ENCODE measurements at regions not wholly inside any gene's neighbourhood (a gene's known extent, or its start where the extent isn't known, plus 50 kb on each side); places are given as distances from the start of the nearest gene placed in this dataset.
"Not testable (repeated sequence)": the region's sequence is repeated elsewhere in the genome, so short reads cannot be mapped to it uniquely, and the experiment has no call there.

DNA sequence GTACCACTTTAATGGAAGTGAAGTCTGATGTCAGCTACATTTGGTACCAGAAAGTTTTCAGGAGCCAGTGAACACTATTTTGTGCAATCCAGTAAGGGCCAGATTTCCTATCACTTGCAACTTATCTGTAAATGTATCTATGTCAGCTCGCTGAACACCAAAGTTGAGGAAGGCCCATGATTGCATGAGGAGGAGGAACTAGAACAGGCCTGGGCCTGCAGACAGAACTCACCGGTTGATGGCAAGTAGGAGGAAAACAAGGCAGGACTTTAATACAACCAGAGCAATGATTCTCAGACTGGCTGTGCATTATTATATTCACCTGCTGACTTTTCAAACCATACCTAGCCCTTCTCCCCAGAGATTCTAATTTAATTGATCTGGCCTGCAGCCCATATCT lies 540.2 kb downstream of the CETN3 start:
- no peak for DNase-seq (ENCODE audit: extremely low read depth in 1 of 2, low read depth in 1 of 2)

DNA sequence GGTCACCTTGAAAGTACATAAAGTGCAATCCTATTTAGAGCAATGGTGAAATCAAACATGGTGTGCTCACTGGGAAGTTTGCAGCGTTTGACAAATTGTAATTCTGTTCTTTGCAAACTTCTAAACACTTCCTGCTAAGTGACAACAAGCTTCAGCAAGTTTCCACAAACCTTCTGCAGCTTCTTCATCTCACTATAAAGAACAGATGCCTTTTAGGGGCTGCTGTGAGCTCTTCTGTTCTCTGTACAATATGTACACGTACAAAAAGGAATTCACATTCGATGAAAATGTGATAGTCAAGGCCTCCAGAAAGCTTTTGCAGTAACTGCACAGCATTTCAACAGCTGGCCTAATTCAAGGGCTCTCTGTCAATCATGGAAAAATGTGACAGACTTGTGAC lies 543.1 kb downstream of the CETN3 start:
- no peak for DNase-seq (ENCODE audit: extremely low read depth in 1 of 2, low read depth in 1 of 2)

DNA sequence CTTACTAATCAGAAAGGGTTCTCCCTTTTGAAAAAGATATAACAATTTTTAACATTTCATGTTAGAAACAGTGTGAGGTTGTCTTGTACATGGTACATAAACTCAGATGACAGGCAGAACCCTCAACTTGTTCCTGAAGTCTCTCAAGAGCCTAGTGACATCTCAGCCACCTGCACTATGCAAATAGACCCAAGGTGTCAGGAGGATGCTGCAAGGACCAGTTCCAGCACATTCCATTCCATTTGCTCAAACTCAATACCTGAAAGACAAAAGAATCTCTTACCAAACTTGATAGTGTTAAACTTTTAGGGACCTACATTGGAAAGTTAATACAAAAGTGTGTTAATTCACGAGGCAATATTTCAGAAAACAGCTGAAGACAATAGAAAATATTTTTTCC lies 544.6 kb downstream of the CETN3 start:
- DNase-seq (ENCODE audit: extremely low read depth in 1 of 2, low read depth in 1 of 2), result no peak

DNA sequence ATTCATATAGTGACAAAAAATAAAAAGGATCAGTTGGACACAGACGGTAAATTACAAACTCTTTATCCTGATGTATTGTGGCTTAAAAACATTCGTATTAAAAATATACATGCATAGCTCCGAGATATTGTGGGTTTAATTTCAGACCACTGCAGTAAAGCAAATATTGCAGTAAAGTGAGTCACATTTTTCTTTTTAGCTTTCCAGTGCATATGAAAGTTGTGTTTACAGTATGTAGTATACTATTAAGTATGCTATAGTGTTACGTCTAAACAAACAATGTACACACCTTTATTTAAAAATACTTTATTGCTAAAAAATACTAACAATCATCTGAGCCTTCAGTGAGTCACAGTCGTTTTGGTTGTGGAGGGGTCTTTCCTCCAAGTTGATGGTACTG lies 551.8 kb downstream of the CETN3 start:
- DNase-seq (ENCODE audit: extremely low read depth in 1 of 2, low read depth in 1 of 2), result no peak

DNA sequence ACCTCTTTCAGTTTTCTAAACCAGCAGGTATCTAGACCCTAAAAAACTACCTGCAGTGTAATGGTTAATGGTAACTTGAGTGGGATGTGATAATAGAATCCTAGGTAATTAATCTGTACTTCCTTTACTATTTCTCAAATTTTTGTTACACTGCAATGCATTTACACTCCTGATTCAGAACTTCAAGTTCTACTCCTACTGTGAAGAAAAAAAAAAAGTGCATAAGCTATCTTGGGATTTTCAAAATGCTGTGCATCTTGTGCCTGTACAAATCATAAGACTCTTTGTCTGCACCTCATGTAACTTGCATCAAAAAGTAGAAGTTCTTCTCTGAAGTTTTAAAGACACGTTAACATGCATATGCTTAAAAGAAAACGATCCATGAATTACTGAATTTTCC lies 554.1 kb downstream of the CETN3 start:
- DNase-seq (ENCODE audit: extremely low read depth in 1 of 2, low read depth in 1 of 2), result no peak

DNA sequence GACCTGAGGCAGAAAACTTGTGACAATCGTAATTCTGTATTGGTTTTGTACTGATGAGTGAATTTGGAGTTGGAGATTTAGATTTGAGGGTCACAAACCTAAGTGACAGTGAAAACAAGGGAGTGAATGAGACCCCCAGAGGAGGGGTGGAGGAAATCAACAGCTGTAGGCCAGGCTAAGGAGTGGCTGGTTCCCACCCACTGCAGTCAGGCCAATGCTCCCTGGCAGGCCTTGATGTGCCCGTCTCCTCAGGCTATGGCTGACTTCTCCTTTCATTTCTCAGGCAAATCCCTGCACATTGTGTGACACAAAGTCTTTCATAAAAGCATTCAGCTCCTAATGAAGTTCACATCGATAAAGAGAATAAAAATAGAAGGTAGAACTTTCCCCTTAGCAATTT lies 557.6 kb downstream of the CETN3 start:
- no peak for DNase-seq (ENCODE audit: extremely low read depth in 1 of 2, low read depth in 1 of 2)

DNA sequence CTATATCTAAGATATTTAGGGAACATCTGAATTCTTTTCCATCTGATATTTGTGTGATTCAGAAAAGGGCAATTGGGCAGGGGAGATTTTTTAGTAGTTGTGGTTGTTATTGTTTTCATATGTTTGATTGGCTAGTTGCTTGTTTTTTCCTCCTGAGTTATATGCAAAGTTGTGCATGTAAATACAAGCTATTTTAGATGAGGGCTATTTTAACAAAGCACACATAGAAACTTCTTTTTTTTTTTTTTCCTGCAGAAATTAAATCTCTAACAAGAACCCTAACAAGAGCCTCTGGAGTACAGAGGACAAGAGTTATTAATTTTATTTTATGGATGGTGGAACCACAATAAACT lies 559.1 kb downstream of the CETN3 start:
- DNase-seq (ENCODE audit: extremely low read depth in 1 of 2, low read depth in 1 of 2), result no peak

DNA sequence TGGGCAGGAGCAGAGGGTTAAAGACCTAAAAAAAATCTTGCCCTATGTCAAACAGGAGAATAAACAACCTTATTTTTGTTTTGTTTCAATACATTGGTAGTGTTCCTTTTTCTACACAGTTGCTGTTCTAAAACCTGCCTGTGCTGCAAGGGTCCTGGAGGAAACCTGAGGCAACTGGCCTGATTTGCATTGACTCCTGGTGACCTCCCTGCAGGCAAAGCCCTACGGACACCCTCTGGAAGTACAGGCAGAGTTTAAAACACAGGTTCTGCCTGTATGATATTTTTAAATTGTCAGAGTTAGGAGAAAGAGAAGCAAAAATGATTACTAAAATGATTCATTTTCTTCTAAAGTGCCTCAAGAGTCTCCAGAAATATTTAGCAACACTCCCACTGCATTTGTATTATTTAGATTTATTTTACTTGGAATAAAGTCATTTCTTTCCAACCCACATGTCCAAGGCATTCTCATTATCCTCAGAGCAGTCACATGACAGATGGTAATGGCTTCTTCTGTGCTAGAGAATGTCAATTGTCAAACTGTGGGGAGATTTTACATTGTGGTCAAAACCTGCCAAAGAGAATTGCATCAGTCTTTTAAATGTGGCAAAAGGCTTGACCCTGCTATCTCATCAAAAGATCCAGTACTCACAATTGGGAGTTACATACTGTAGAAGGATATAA lies 559.6 kb downstream of the CETN3 start:
- no peak for DNase-seq (ENCODE audit: extremely low read depth in 1 of 2, low read depth in 1 of 2)

DNA sequence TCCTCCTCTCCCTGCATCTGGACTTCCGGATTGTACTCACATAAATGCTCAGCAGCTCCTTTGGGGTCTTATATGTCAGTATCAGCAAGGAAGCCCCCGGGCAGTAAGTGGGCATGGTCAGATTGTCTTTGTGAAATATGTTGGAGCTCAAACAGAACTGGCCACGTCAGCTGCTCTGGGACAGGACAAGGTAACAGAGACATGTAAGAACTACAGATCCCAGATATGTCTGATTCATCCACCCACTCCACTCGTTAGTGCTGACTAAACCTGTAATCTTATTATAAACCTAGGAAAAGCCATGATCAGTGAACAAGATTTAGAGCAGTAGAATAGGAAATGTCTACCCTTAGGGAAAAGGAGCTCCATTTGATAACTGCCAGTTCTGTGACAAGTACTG lies 561.8 kb downstream of the CETN3 start:
- DNase-seq (ENCODE audit: extremely low read depth in 1 of 2, low read depth in 1 of 2), result no peak

DNA sequence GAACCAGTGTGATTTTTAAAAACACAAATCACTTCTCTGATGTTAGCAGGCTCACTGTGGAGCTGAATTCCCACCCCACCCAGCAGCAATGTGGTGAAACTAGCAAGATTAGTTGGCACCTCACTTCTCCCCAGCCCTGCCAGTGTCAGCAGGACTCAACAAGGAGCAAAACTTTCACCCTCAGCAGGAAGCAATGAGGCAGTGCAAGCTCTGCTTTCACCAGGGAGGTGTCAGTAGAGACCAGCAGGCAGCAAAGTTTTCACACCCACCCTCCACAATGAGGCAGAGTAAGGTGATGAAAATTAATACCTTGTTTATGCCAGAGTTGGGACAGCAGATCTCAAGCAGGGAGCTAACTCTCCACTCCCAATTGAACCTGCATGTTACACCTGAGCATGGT lies 565.0 kb downstream of the CETN3 start:
- DNase-seq (ENCODE audit: extremely low read depth in 1 of 2, low read depth in 1 of 2), result no peak

DNA sequence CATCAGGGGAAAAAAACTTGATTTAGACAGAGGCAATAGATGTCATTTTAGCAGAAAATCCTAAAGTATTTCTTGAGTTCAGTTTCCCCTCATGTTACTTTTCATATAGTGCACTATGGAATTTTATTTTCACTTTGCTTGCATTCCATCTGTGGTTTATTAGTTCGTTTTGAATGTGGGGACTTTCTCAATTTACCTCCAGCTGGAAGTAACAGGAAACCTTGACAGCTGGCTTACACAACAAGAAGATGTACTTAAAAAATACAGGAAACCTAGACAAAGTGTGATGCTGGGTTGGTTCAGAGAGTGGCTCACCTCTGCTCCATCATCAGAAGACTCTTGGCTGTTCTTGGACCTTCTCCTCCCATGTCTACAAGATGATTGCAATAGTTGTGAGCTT lies 567.0 kb downstream of the CETN3 start:
- DNase-seq (ENCODE audit: extremely low read depth in 1 of 2, low read depth in 1 of 2), result no peak

DNA sequence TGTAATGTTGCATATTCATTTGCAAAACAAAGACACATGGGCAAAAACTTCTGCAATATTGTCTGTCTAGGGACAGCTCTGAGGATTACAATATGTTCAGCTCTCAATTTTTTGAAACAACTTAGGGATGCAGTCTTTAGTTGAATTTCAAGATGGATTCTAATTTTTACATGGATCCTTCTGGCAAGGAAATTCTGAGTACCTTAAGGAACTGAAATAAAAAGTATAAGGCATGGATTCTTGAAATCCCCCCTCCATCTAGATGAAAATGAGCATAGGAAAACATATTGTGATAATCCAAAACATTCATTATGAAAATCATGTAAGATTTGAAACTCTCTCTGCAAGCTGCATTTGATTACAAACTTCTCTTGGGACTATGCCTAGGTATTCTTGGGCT lies 568.6 kb downstream of the CETN3 start:
- no peak for DNase-seq (ENCODE audit: extremely low read depth in 1 of 2, low read depth in 1 of 2)

DNA sequence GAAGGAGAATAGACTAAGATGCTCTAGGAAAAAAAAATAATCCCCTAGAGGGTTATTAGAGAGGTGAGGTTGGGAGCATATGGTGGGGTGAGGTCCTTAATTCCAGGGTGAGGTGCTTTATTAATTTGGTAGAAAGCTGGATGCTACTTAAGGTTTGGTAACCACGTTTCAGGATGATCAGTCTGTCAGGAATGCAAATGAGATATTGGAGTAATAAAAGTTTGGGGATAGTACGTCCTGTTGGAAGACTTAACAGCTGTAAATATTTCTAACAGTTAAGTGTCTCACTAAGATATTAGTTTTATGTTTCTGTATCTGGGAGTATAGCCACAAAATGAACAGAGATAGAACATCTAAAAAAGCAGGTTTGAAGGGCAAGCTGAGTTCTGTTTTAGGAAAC lies 578.9 kb downstream of the CETN3 start:
- DNase-seq (ENCODE audit: extremely low read depth in 1 of 2, low read depth in 1 of 2), result no peak

DNA sequence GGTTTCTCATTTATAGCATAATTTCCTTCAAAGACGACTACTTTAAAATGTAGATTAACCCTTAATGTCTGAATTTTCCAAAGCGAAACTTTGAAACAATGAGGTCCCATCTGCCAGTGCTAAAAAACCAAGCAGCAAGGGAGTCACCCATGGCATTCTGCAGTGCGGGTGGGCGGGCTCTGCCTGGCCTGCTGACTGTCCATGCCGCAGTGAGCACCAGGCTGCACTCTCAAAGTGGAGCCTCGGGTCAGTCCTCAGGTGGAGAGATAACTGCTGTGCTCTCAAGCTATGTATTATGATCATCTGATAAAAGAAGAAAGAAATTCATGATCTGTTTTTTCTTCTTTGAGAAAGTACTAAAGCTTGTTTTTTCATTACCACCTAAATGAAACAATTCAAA lies 581.6 kb downstream of the CETN3 start:
- no peak for DNase-seq (ENCODE audit: extremely low read depth in 1 of 2, low read depth in 1 of 2)

DNA sequence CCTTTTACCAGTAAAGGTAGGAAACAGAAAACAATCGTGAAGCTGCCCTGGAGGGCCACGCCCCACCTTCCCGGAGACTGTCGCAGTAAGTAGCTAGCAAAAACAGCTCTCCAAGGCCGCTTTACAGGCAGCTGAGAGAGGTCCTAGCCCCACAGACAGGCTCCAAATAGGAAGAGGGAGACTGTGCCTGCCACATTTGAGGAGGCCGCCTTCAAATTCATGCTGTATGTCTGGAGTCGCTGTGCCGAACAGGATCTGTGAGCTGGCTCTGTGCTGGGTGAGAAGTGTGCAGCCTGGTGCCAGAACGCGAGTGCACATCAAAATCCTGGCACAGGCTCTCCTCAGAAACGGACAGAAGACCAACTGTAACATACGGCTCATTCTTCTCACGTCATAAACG lies 582.2 kb downstream of the CETN3 start:
- no peak for DNase-seq (ENCODE audit: extremely low read depth in 1 of 2, low read depth in 1 of 2)

DNA sequence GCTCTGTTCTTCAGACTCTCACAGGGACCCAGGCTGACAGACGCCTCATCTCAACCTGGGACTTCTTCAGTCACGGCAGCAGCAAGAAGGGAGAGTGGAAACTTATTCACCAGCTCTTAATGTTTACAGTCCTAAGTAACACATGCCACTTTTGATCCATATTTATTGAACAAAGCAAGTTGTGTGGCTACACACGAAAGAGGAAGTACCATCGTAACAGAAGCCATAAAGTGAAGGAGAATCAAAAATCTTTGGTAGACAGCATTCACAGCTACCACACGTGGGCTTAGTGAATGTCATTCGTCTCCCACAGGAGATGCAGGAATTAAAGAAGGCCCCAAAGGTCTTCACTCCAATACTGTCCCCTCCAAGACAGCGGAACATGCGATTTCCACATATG lies 582.6 kb downstream of the CETN3 start:
- DNase-seq (ENCODE audit: extremely low read depth in 1 of 2, low read depth in 1 of 2), result no peak

DNA sequence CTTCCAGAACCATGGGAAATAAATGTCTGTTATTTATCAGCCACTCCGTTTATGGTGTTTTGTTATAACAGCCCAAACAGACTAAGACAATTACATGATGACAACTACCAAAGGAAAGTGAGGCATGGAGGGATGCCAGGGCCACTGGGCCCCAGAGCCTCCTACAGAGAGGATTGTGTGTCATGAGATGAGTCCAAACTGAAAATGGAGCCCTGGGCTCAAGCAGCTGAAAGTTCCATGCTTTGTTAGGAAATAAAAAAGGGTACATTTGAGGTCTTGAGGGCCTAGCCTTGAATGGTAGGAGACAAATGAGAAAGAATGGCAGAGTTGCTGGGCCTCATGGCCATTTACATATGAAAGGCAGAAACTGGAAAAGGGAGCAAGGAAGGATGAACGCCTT lies 586.5 kb downstream of the CETN3 start:
- no peak for DNase-seq (ENCODE audit: extremely low read depth in 1 of 2, low read depth in 1 of 2)

DNA sequence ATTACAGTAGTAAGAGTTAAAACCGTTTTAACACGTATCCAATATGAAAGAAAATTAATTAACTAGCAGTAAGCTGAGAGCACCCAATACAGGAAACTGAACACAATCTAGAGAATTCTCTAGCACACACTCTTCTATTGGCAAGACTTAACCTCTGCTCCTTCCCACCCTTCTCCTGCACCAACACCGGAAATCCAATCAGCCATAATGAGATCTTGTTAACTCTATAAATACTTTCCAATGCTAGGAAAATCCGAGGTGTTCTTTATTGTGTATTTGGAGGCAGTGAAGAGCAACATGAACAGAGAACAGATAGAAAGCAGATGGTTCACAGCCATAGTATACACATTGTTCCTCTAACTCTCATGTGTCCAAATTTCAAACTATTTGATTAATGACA lies 591.7 kb downstream of the CETN3 start:
- no peak for DNase-seq (ENCODE audit: extremely low read depth in 1 of 2, low read depth in 1 of 2)

DNA sequence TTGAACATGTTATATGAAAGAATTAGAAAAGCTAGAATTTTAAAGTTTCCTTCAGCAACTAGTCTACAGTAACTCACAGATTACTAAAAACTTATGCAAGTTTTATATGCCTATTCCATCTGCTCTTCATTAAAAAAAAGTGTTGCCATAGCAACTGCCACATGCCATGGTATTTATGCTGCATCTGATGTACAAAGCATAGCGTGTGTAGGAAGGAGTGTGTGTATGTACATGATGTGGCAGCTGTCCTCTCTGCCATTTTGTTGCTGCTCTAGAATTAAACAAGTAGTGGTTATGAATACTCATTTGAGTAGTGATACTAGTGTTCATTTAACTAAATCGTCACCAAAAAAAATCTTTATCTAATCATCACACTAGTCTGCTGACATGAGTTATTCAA lies 593.5 kb downstream of the CETN3 start:
- no peak for DNase-seq (ENCODE audit: extremely low read depth in 1 of 2, low read depth in 1 of 2)

DNA sequence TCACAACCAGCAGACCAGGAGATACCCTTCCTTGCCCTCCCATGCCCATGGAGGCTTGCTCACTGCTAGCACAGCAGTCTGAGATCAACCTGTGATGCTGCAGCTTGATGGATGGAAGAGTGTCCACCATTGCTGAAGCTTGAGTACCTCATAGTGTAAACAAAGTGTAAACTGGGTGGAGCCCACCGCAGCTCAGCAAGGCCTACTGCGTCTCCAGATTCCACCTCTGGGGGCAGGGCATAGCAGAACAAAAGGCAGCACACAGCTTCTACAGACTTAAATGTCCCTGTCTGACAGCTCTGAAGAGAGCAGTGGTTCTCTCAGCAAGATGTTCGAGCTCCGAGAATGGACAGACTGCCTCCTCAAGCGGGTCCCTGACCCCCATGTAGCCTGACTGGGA lies 608.8 kb downstream of the CETN3 start:
- DNase-seq (ENCODE audit: extremely low read depth in 1 of 2, low read depth in 1 of 2), result not testable (repeated sequence)

DNA sequence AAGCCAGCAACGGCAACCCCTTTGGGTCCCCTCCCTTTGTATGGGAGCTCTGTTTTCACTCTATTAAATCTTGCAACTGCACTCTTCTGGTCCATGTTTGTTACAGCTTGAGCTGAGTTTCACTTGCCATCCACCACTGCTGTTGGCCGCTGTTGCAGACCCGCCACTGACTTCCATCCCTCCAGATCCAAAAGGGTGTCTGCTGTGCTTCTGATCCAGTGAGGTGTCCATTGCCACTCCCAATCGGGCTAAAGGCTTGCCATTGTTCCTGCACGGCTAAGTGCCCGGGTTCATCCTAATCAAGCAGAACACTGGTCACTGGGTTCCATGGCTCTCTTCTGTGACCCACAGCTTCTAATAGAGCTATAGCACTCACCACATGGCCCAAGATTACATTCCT lies 615.1 kb downstream of the CETN3 start:
- DNase-seq (ENCODE audit: extremely low read depth in 1 of 2, low read depth in 1 of 2), result not testable (repeated sequence)

DNA sequence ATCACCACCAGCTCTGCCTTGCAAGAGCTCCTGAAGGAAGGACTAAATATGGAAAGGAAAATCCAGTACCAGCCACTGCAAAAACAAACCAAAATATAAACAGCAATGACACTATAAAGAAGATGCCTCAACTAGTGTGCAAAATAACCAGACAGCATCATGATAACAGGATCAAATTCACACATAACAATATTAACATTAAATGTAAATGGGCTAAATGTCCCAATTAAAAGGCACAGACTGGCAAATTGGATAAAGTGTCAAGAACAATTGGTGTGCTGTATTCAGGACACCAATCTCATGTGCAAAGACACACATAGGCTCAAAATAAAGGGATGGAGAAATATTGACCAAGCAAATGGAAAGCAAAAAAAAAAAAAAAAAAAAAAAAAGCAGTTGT lies 629.8 kb downstream of the CETN3 start:
- not testable (repeated sequence) for DNase-seq (ENCODE audit: extremely low read depth in 1 of 2, low read depth in 1 of 2)

DNA sequence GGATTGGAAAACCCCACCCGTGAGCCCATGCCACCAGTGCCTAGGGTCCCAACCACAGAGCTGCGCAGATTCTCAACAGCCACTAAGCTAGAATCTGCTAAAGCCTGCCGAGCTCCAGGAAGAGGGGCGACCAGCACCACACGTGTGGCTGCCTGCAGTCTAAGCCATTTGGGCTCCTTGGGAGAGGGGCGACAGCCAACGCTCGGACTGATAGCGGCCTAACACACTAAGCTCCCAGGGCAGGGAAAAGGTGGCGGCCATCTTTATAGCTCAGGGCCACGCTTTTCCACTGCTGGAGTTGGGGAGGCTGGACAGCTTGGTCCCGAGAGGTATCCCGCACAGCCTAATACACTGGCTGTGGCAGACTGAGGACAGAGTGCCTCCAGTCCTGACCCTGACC lies 631.8 kb downstream of the CETN3 start:
- DNase-seq (ENCODE audit: extremely low read depth in 1 of 2, low read depth in 1 of 2), result no peak

DNA sequence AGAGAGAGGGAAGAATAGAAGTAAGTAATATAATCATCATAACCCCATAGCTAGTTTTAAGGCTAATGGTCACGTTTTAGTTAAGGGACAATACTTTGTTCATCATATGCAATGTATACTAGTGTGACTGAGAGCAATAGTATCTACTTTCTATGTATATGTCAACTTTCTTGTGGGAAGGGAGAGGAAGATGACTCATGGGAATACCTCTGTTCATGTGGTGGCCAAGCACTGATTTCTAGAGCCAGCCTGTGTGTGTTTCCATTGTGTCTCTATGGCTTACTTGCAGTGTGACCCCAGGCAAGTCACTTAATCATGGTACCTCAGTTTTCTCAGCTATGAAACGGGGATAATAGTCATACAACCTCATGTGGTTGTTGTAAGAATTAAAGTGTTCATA lies 639.6 kb downstream of the CETN3 start:
- DNase-seq (ENCODE audit: extremely low read depth in 1 of 2, low read depth in 1 of 2), result no peak

All from activated CD8-positive, alpha-beta memory T cell treated with anti-CD3 and anti-CD28 coated beads for 1 hour (primary cell).